GM06990 (cell line): ENCODE measurements at regions not wholly inside any gene's neighbourhood (a gene's known extent, or its start where the extent isn't known, plus 50 kb on each side); places are given as distances from the start of the nearest gene placed in this dataset.

Experiments used
- DNase-seq: peaks from one replicate; pipeline ENCODE4 v3.0.0-alpha.2; 2011; ENCODE audit not compliant: insufficient read length; ENCODE audit errors: extremely low read depth
- H3K27me3 ChIP-seq: replicated peaks from 2 replicates; pipeline ENCODE4 v1.6.0; 2011; ENCODE audit warnings: low read length; ENCODE audit not compliant: control insufficient read depth, insufficient read depth
- H3K36me3 ChIP-seq: 2 replicates; pipeline ENCODE4 v1.5.1; 2011; ENCODE audit warnings: low read length; ENCODE audit not compliant: control insufficient read depth, insufficient read depth
- H3K4me3 ChIP-seq: replicated peaks from 2 replicates; pipeline ENCODE4 v1.5.1; 2011; ENCODE audit warnings: low read depth, mild to moderate bottlenecking, control low read depth, low read length
- TF ChIP-seq, protein P1 (sequence below): IDR thresholded peaks from 2 replicates; pipeline ENCODE4 v1.5.1; 2011; ENCODE audit warnings: low read length, control low read depth, mild to moderate bottlenecking, inconsistent platforms; ENCODE audit not compliant: insufficient read depth, poor library complexity, severe bottlenecking

DNA sequence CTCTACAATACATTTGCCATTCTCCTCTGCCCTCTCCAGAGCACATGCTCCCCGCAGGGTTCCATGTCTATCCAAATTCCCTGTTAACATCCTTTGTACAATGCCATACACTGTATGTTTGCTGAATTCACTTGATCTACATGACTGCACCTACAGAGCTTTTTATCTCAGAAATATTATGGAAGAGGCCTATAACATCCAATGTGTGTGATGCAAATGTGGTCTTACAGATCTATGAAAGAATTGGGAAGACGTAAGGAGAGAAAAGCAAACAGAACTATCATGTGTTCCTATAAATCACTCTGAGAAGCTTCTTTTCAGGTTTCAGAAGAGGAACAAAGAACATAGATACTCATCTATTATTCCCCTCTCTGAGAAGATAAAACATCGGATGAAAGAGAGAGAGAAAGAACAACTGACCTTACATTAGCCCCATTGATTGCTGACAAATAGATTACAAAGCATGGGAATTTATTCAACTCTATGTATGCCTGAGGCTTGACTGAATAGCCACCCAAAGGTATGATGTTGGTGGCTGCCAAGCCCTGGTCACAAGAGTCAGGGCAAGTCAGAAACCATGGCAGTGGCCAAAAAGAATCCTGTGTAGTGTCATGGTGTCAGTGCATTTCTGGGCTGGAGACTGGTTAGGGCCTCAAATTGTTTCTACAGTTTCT is 425.2 kb downstream of the FOXO1 start:
- DNase-seq = no peak
- Histone ChIP-seq H3K27me3 (no peaks in the 10 kb centered on the region), H3K4me3 (no peak overlapping the region), H3K36me3 (no peaks in the 10 kb centered on the region)
- TF ChIP-seq, protein P1, sequence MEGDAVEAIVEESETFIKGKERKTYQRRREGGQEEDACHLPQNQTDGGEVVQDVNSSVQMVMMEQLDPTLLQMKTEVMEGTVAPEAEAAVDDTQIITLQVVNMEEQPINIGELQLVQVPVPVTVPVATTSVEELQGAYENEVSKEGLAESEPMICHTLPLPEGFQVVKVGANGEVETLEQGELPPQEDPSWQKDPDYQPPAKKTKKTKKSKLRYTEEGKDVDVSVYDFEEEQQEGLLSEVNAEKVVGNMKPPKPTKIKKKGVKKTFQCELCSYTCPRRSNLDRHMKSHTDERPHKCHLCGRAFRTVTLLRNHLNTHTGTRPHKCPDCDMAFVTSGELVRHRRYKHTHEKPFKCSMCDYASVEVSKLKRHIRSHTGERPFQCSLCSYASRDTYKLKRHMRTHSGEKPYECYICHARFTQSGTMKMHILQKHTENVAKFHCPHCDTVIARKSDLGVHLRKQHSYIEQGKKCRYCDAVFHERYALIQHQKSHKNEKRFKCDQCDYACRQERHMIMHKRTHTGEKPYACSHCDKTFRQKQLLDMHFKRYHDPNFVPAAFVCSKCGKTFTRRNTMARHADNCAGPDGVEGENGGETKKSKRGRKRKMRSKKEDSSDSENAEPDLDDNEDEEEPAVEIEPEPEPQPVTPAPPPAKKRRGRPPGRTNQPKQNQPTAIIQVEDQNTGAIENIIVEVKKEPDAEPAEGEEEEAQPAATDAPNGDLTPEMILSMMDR = no peak

DNA sequence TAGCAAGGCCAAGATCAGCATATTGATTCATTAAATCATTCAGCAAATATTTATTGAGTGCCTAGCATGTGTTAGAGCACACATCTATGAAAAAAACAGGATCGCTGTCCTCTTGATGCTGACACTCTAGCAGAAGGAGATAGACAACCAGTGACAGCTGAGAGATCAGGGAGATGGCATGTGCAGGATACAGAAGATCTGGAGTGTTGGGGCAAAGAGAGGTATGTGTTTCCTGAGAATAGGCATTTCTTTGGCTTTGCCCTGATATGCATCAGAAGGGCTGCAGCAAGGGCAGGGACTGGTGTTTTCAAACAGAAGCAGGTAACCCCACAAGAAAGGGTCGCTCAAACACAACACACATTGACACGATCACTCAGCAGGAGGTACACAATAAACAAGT is 423.4 kb downstream of the FOXO1 start:
- TF ChIP-seq, protein P1 = no peak
- no peak overlapping the region for H3K4me3 ChIP-seq
- no peaks in the 10 kb centered on the region for H3K36me3 ChIP-seq
- DNase-seq = no peak
- no peaks in the 10 kb centered on the region for H3K27me3 ChIP-seq

- H3K36me3 ChIP-seq = no peaks in the 10 kb centered on the region
- DNase-seq = no peak
- H3K4me3 ChIP-seq = no peak overlapping the region
- no peaks in the 10 kb centered on the region for H3K27me3 ChIP-seq
- TF ChIP-seq, protein P1 = no peak
Observed at GRCh38 chr13:40243982-40244381, 422.5 kb downstream of the FOXO1 start.

GRCh38 chr13:40245567-40245966 is 420.9 kb downstream of the FOXO1 start:
- no peak overlapping the region for H3K4me3 ChIP-seq
- H3K36me3 ChIP-seq = no peaks in the 10 kb centered on the region
- no peaks in the 10 kb centered on the region for H3K27me3 ChIP-seq
- TF ChIP-seq, protein P1 = no peak
- DNase-seq = no peak

DNA sequence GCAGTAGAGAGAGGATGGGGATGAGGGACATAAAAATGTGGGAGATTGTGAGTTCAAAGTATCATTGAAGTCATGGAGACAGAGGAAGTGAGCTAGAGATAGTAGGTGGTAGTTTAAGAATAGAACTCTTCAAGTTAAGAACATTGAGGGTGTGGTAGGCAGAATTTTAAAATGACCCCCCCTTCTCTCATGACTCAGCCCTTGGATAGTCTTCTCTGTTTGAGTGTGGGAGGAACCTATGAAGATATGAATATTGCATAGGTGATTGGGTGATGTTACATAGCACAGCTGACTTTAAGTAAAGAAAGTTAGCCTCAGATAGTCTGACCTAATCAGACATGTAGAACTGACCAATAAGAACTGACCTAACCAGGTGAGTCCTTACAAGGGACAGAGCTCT is 418.6 kb downstream of the FOXO1 start:
- no peak for DNase-seq
- TF ChIP-seq, protein P1 = no peak
- Histone ChIP-seq H3K4me3 (no peak overlapping the region), H3K27me3 (no peaks in the 10 kb centered on the region), H3K36me3 (no peaks in the 10 kb centered on the region)
